CD4-positive, alpha-beta T cell (primary cell): ENCODE measurements at regions not wholly inside any gene's neighbourhood (a gene's known extent, or its start where the extent isn't known, plus 50 kb on each side); places are given as distances from the start of the nearest gene placed in this dataset.

Source experiments
- ATAC-seq: fragments of 200-7000 bp; cut with Tn5 transposase; one replicate; pipeline ENCODE4 v1.10.0; 2022; ENCODE audit warnings: mild to moderate bottlenecking; ENCODE audit not compliant: poor library complexity
- CTCF ChIA-PET: fragments of 350-600 bp; sonication (Branson Sonifier 250); formaldehyde crosslinking; loops from one replicate; lab custom pipeline; 2021; ENCODE audit warnings: antibody characterized with exemption, inconsistent platforms; lab: Charles Lee
- POLR2A ChIA-PET: fragments of 350-600 bp; sonication (Branson Sonifier 250); formaldehyde crosslinking; loops from one replicate; lab custom pipeline; 2021; ENCODE audit warnings: antibody characterized with exemption, inconsistent platforms; lab: Charles Lee
- DNase-seq, 14 experiments: peaks; one replicate each; pipeline ENCODE4 v3.0.0-alpha.2; 2013 to 2020; ENCODE audit warnings: mixed read lengths in 2 of 14
- H3K27ac ChIP-seq, 2 donors: one replicate each; pipeline versions ENCODE4 v1.5.1 to v1.7.0; 2013; ENCODE audit warnings: low read length in 2 of 2, low read depth in 1 of 2, mild to moderate bottlenecking in 1 of 2
- H3K27me3 ChIP-seq, 2 experiments: 1 replicate in 1 of 2; 2 replicates in 1 of 2; pipeline versions ENCODE4 v1.6.1 to v1.7.0; 2013; ENCODE audit warnings: low read length in 2 of 2, control low read depth in 1 of 2, mild to moderate bottlenecking in 1 of 2, moderate library complexity in 1 of 2; ENCODE audit not compliant: insufficient read depth in 2 of 2, control insufficient read depth in 1 of 2
- H3K36me3 ChIP-seq: one replicate; pipeline ENCODE4 v1.6.1; 2013; ENCODE audit warnings: low read length, control low read depth; ENCODE audit not compliant: insufficient read depth
- H3K4me1 ChIP-seq: one replicate; pipeline ENCODE4 v1.6.1; 2013; ENCODE audit warnings: low read length, control low read depth; ENCODE audit not compliant: insufficient read depth
- H3K4me3 ChIP-seq: one replicate; pipeline ENCODE4 v1.5.1; 2013; ENCODE audit warnings: mild to moderate bottlenecking, low read length, moderate library complexity
- H3K9me3 ChIP-seq, 2 experiments: 1 replicate in 1 of 2; 2 replicates in 1 of 2; pipeline versions ENCODE4 v1.6.1 to v1.7.0; 2013; ENCODE audit warnings: low read length in 2 of 2, mild to moderate bottlenecking in 2 of 2, control low read depth in 1 of 2, moderate library complexity in 1 of 2; ENCODE audit not compliant: control insufficient read depth in 1 of 2, insufficient read depth in 1 of 2
- H3K27ac Mint-ChIP-seq: one replicate; pipeline ENCODE4 v1.8.0; 2020; ENCODE audit warnings: mixed read lengths
- H3K27me3 Mint-ChIP-seq: one replicate; pipeline ENCODE4 v1.8.0; 2021; ENCODE audit warnings: mixed read lengths
- H3K36me3 Mint-ChIP-seq: one replicate; pipeline ENCODE4 v1.8.0; 2021; ENCODE audit warnings: low read depth, mixed read lengths
- H3K4me1 Mint-ChIP-seq: one replicate; pipeline ENCODE4 v1.8.0; 2021; ENCODE audit warnings: low read depth, mixed read lengths
- H3K4me3 Mint-ChIP-seq: one replicate; pipeline ENCODE4 v1.8.0; 2020; ENCODE audit warnings: mild to moderate bottlenecking, mixed read lengths
- H3K9me3 Mint-ChIP-seq: one replicate; pipeline ENCODE4 v1.8.0; 2020; ENCODE audit warnings: mixed read lengths
- intact Hi-C, 2 experiments: fragments of 100-400 bp; cut with DNase I in 1 of 2; cut with micrococcal nuclease in 1 of 2; formaldehyde crosslinking; loops; one replicate each; pipeline versions ENCODE4 v1.15.1 to v1.9.0; 2023 to 2025; cut with DNase I, micrococcal nuclease
- TF ChIP-seq, protein P1 (sequence below): fragments of 200-600 bp; IDR thresholded peaks from one replicate; pipeline ENCODE4 v1.8.0; 2022; ENCODE audit warnings: antibody characterized with exemption, mild to moderate bottlenecking

DNA sequence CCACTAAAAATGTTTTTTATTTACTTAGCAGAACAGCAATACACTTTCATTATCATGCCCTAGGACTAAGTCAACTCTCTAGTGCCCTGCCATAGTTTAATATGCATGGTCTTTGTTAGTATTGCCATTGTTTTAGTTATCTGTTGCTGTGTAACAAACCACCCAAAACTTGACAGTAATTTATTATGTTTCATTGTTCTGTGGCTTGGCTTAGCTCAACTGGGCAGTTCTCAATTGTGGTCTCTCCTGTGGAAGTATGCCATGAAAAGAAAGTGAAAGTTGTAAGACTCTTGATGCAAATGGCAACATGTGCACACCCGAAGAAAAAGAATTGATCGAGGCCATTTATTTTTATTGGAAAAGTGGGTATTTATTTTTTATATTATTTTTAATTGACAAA, 206.3 kb upstream of the KCTD3 start:
- Histone ChIP-seq H3K27ac (no peak overlapping the region), H3K27me3 (no peaks in the 10 kb centered on the region), H3K4me1 (no peaks in the 10 kb centered on the region), H3K36me3 (no peaks in the 10 kb centered on the region), H3K4me3 (no peak overlapping the region), H3K9me3 (peaks cover 0 to 7% of the 10 kb centered on the region in 2 experiments)
- ChIA-PET POLR2A (no interaction called here), CTCF (no interaction called here)
- no peak overlapping the region for H3K4me3 Mint-ChIP-seq
- no peaks in the 10 kb centered on the region for H3K27me3 Mint-ChIP-seq
- no peak for ATAC-seq
- TF ChIP-seq, protein P1, sequence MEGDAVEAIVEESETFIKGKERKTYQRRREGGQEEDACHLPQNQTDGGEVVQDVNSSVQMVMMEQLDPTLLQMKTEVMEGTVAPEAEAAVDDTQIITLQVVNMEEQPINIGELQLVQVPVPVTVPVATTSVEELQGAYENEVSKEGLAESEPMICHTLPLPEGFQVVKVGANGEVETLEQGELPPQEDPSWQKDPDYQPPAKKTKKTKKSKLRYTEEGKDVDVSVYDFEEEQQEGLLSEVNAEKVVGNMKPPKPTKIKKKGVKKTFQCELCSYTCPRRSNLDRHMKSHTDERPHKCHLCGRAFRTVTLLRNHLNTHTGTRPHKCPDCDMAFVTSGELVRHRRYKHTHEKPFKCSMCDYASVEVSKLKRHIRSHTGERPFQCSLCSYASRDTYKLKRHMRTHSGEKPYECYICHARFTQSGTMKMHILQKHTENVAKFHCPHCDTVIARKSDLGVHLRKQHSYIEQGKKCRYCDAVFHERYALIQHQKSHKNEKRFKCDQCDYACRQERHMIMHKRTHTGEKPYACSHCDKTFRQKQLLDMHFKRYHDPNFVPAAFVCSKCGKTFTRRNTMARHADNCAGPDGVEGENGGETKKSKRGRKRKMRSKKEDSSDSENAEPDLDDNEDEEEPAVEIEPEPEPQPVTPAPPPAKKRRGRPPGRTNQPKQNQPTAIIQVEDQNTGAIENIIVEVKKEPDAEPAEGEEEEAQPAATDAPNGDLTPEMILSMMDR: no peak
- intact Hi-C loops: no loop called here
- no peaks in the 10 kb centered on the region for H3K36me3 Mint-ChIP-seq
- H3K9me3 Mint-ChIP-seq: peaks cover 5% of the 10 kb centered on the region
- H3K4me1 Mint-ChIP-seq: no peaks in the 10 kb centered on the region
- no peak overlapping the region for H3K27ac Mint-ChIP-seq
- no peak for DNase-seq

DNA sequence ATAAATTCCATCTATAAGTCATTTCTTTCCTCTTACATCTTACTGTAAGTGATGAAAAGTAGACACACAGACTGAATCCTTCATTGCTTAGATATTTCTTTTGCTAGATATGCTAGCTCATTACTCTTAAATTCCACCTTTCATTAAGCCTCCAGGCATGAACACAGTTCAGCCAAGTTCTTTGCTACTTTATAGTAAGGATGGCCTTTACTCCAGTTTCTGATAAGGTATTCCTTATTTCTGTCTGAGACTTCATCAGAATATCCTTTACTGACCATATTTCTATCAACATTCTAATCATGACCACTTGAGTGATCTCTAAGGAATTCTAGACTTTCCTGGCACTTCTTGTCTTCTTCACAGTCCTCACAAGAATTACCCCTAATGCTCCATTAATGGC, 191.7 kb upstream of the KCTD3 start:
- H3K4me1 Mint-ChIP-seq: no peaks in the 10 kb centered on the region
- H3K36me3 Mint-ChIP-seq: no peaks in the 10 kb centered on the region
- H3K36me3 ChIP-seq: no peaks in the 10 kb centered on the region
- H3K27ac Mint-ChIP-seq: no peak overlapping the region
- DNase-seq (no peak), ATAC-seq (no peak)
- H3K27me3 ChIP-seq: no peaks in the 10 kb centered on the region
- ChIA-PET CTCF (no interaction called here), POLR2A (no interaction called here)
- no peaks in the 10 kb centered on the region for H3K4me1 ChIP-seq
- intact Hi-C loops: no loop called here
- H3K9me3 ChIP-seq: no peaks in the 10 kb centered on the region
- H3K9me3 Mint-ChIP-seq: no peaks in the 10 kb centered on the region
- H3K27me3 Mint-ChIP-seq: no peaks in the 10 kb centered on the region
- no peak overlapping the region for H3K4me3 ChIP-seq
- TF ChIP-seq, protein P1: no peak
- no peak overlapping the region for H3K27ac ChIP-seq
- H3K4me3 Mint-ChIP-seq: no peak overlapping the region

DNA sequence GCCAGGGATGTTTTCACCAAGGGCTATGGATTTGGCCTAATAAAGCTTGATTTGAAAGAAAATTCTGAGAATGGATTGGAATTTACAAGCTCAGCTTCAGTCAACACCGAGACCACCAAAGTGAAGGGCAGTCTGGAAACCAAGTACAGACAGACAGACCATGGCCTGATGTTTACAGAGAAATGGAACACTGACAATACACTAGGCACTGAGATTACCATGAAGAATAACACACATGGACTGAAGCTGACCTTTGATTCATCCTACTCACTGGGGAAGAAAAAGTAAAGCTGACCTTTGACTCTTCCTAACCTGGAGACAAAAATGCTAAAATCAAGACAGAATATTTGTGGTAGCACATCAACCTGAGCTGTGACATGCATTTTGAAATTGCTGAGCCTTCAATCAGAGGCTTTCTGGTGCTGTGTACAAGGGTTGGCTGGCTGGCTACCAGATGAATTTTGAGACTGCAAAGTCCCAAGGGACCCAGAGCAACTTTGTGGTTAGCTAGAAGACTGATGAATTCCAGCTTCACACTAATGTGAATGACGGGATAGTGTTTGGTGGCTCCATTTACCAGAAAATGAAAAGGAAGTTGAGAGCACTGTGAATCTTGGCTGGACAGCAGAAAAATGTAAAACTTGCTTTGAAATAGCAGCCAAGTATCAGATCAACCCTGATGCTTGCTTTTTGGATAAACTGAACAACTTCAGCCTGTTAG, 190.4 kb upstream of the KCTD3 start:
- Histone ChIP-seq H3K27ac (no peak overlapping the region), H3K36me3 (no peaks in the 10 kb centered on the region), H3K27me3 (no peaks in the 10 kb centered on the region), H3K4me3 (no peak overlapping the region), H3K9me3 (peaks cover 0 to 4% of the 10 kb centered on the region in 2 experiments), H3K4me1 (no peaks in the 10 kb centered on the region)
- Mint-ChIP-seq H3K36me3 (no peaks in the 10 kb centered on the region), H3K27ac (no peak overlapping the region), H3K4me1 (no peaks in the 10 kb centered on the region), H3K4me3 (no peak overlapping the region), H3K27me3 (no peaks in the 10 kb centered on the region), H3K9me3 (no peaks in the 10 kb centered on the region)
- ChIA-PET POLR2A (no interaction called here), CTCF (no interaction called here)
- TF ChIP-seq, protein P1: no peak
- DNase-seq (no peak), ATAC-seq (no peak)
- intact Hi-C loops: no loop called here
